Activated T-cell treated with anti-CD3 and anti-CD28 coated beads for 48 hours (primary cell): ENCODE measurements at regions not wholly inside any gene's neighbourhood (a gene's known extent, or its start where the extent isn't known, plus 50 kb on each side); places are given as distances from the start of the nearest gene placed in this dataset.

Experiments used
- DNase-seq: peaks from one replicate; pipeline ENCODE4 v3.0.0-alpha.2; 2020; ENCODE audit warnings: low read depth

DNA sequence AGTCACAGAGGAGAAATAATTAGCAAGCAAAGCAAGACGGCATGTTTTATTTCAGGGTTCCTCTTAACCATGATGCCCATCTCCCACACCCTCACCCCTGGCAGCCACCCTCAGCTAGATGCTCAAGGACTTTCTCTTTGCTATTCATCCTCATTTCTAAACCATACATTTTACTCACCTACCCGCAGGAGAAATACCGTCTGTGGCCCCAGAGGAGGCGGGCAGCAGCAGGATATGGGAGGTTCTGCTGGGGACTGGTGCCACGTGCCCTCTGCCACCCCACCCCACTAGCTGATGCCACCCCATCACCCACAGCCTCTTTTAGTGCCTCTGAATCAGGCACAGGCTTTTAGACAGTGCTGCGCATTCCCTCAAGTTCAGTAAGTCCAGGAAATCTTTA, 168.7 kb upstream of the ITGB1 start:
- DNase-seq, result no peak

DNA sequence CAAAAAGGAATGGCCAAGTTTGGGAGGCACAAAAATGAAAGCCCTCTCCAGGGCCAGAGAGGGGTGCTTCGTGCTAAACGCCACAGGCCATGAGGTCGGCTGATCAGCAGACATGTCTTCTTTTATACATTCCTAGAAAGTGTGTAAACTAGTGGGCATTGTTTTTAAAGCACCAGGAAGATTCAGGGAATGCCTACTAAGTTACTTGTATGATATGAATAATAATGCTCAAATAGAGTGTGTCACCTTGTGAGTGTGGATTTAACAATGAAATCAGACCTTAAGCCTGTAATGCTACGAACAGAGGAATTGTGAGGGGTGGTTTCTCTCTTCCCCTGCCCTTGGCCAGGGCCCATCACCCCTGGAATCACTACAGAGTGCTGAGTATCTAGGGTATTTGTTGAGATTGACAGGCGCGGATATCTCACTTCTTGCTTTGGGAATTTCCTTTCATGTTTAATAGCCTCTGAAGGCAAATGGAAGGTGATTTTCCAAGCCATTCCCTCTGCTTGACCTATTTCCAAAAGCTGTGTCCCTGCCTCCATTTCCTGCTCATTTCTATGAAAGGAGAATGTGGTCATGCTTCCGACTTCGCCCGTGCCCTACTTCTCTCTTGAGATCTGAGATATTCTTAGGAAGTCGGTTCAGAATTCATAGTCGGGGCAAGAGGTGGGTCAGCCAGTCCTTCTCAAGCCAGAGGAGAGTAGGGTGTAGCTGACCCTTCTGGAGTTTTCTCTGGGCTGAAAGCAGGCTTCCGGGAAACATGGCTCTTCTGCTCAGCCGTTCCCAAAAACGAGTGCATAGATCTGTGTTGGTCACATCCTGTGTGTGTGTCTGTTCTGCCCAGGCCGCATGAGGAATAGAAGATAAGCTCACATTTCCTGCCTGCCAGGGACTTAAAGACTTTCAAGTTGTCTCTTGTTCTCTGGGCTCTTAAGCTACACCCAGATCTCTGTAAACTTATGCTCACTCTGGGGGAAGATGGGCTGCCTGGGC, 167.8 kb upstream of the ITGB1 start:
- no peak for DNase-seq

DNA sequence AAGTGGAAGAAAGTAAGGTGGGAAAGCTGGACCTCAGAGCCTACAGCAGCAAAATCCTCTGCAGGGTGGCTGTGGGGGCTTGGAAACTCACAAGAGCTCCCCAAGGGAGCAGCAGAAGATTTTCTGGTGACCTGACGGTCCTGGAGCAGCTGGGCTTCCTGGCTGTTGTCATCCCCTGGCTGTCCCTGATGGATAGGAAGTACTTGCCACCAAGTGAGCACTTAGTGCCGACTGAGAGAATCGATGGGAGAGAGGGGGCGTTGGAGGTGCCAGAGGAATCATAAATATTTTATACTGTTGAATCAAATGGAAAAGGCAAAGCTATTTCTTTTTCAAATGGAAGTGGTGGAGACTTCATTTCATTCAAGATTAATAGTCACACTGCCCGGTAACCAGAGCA, 167.1 kb upstream of the ITGB1 start:
- DNase-seq, result no peak

GRCh38 chr10:33123680-33124079, 165.7 kb upstream of the ITGB1 start:
- DNase-seq, result no peak

- DNase-seq, result no peak
These were observed 164.2 kb upstream of the ITGB1 start for GRCh38 chr10:33122014-33122809.

DNA sequence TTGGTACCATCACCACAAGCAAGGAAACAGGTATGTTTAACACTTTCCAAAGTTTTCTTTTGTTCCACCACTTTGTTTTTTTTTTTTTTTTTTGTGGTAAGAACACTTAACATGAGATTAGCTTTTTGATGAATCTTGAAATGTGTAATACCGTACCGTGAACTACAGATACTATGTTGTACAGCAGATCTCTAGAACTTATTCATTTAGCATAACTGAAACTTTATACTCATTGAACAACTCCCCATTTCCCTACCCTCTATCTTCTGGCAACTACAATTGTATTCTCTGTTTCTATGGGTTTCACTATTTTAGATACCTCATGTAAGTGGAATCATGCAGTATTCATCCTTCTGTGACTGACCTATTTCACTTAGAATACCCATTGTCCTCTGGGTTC, 162.7 kb upstream of the ITGB1 start:
- DNase-seq, result no peak

DNA sequence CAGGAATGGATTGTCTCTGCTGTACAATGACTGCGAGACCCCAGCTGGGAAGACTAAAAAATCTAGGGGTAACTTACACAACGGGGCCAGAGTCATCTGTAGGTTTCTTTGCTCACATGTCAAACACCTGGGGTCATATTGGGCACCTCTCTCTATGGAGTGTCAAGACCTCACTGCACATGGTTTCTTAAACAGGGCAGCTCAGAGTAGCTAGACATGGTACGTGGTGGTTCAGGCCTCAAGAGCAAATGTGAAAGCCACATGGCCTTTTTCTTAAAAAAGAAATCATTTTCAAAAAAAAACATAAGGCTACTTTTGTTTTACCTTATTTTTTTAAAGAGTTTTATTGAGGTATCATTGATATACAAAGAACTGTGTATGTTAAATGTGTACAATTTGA, 162.2 kb upstream of the ITGB1 start:
- no peak for DNase-seq

DNA sequence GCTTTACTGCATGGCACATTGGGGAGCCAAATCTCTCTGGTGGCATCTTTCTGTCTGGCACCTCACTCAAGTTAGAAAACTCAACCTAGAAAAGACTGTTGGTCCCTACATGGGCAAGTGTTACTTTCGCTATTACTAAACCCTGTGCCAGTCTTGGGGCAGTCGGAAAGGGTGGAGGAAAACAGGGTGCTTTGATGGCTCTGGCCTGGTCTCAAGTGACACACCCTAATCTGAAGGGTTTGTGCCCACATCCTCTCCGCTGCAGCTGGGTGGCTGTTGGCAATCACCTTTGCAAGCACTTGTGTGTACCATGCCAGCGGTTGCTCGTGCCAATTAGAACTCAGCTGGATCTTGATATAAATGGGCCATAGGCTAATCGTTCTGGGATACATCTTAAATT, 159.8 kb upstream of the ITGB1 start:
- DNase-seq, result no peak

DNA sequence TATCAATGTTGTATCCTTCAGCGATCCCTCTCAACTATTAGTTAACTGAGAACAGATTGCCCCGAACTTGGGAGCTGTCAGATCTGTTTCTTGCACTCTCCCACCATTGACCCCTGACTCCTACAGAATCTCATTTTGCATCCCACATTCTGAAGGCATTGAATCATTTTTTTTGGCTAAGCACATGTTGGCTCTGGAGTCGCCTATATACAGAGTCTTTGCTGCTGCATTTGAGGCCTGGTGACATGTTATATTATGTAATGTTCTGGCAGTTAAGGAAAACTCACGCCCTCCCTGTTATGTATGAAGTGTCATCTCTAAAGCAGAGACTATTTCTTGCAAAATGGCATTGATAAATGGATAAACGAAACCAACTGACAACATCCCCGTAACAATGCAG, 159.2 kb upstream of the ITGB1 start:
- no peak for DNase-seq

DNA sequence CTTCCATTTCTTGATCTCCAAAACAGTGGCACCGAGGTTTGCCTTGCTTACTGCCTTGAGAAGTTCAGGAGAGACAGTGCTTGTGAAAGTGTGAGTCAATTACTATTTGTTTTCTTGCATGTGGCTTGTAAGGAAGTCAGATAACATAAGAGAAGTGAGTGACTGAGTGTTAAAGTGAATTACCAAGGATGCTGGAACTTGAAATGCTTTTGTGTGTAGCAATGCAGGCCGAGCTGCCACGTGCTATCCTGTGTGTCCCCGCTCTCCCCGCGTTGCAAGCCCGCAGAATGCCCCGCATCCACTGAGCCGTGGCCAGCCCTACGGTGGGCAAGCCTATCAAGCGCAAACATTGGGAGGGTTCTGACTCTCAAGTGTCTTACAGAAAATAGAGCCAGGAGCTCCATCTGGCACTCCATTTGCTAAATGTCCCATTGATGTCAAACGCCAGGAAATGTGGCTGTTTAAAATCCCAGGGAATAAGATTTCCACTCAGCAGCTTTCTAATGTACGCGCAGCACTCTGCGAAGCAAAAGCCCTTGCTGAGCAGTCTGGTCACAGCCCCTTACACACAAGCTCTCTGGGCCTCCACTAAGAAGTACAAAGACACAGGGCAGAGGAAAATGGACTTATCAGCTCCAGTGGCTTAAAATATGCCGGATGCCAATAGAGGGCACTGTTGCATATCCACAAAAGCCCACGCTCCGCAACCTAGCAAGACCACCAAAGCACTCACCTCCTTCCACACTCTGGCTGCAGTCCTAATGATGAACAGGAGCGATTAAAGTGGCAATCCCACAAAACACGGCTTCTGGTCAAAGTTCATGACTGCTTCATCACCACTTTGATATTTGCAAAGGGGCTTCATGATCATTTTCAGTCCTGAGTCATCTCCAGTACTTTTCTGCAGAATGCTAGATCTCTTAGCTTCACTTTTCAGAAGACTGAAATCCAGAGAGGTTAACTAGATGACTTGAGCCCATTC, 158.0 kb upstream of the ITGB1 start:
- no peak for DNase-seq

DNA sequence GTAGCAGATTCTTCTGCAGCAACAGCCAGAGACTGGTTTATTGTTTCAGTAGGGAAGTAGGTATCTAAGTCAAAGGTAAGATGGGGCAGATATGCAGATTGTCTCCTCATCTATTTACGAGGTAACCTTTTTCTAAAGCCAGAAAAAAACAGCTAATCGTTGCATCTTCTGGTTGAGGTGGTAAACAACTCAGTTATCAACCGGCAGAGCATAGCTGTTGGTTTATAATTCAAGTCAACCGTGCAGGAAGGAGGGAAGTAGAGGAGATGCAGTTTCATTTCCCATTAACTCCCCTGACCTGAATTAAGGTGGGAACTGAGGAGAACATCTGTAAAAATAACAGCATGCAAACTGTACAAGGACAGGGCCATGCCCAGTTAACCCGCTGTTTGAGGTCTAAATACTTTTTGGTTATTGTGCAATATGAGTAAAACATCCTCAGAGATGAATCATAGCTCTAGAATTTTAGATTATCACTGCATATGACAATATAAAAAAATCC, 156.5 kb upstream of the ITGB1 start:
- no peak for DNase-seq

DNA sequence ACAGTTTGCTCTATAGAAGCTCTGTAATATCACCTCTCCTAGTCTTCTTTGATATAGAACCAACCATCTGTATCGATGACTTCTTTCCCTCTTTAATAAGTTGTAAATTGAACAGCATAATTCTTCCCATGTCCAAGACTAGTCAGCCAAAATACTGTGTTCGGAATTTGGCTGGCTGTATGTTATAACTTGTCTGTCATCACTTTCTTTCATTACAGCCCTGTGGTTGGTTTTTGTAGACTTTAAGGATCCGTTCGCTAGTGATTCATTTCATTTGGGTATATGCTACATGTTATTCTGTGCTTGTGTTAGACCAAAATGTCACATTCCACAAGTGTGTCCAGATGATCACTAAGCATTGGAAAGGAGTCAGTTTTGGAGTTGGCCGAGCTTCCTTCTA, 155.4 kb upstream of the ITGB1 start:
- DNase-seq, result no peak

GRCh38 chr10:33112831-33113455, 154.9 kb upstream of the ITGB1 start:
- no peak for DNase-seq

DNA sequence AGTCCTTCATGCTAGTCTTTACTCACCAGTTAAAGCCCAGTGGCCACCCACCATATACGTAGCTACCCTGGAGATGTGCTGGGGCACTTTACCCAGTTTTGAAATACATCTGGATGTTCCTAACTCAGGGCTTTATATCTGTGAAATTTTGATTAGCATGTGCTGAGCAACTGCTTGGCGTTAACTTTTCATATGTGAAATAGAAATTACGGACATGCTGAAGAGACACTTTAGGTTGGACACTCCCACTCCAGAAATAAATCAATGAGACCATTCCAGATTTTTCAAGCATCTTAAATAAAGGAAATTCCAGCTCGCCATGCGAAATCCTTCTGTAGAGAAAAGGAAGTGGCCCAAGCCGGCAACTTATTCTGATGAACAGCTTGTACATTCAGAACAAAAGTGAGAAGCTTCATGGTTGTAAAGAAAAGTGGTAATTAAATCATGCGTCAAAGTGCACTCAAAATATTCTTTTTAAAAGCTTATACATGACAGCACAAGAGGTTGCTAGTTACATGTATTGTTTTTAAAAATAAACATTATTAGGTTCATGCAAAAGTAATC, 153.5 kb upstream of the ITGB1 start:
- DNase-seq, result no peak

DNA sequence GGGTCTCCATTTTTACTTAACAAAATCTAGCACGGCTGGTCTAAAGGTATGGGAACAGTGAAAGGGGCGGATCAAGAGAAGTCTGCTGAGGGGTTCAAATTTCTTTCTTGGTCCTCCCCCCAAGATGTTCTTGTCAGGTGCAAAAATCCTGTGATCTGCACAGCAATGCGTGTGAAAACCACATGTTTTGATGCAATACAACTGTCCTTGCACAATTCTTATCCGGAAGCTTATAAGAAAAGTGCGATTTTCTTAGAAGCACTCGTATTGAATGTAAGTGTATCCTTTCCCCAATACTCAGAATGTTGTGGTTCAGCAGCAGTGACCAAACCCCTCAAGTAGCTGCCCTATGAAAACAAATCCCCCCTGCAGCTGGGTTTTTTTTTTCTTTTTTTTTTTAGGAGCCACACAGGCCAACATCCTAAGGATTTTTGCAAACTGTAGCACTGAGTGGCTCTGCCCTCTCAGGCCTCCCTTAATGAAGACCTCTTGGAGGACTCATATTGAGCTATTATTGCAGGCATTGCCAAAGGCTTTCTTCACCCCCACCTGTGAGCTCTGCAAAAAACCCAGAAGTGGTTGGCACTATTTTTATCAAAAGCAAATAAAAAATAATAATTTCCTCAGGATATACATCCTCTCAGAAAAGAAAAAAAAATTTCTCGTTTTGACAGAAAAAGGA, 151.9 kb upstream of the ITGB1 start:
- no peak for DNase-seq

DNA sequence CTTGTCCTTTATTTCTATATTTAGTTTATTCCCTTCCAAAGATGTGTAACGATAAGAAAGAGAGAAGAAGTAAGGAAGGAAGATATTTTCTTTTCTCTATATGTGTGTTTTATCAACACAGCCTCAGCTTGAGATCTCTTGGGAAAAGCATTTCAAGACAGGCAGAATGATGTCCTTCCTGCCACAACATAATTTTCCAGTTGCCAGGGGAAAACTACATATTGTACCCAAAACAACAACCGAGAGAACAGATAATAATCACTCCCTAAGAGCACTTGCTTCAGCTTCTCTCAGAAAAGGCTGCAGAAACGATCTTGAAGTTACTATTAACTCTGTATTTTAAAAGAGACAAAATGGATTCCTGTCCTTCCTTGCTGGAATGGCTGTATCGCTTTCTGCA, 151.4 kb upstream of the ITGB1 start:
- DNase-seq, result no peak

- DNase-seq, result no peak
These were observed 149.9 kb upstream of the ITGB1 start for GRCh38 chr10:33107953-33108352.

GRCh38 chr10:33106767-33107166, 148.7 kb upstream of the ITGB1 start:
- no peak for DNase-seq

GRCh38 chr10:33103863-33104379, 145.9 kb upstream of the ITGB1 start:
- no peak for DNase-seq

DNA sequence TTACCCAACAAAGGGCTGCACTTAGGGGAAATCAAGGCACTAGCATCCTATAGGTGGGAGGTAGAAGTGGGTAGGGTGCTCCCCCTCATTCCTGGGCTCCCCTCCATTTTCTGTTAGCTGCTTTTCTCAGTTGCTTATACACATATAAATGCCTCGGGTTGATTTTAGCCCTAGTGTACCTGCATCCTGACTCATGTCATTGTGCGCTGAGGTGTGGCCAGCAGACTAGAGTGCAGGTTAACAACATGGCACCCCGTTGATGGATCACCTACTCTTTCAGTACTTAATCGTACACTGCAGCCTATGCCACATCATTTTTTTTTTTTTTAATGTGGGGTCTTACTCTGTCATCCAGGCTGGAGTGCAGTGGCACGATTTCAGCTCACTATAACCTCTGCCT, 144.0 kb upstream of the ITGB1 start:
- no peak for DNase-seq
